H1 (cell line): ENCODE measurements at regions not wholly inside any gene's neighbourhood (a gene's known extent, or its start where the extent isn't known, plus 50 kb on each side); places are given as distances from the start of the nearest gene placed in this dataset.

Experiments
- CTCF ChIA-PET: fragments of 300-600 bp; sonication (Branson Sonifier 250); formaldehyde crosslinking; loops from one replicate; lab custom pipeline; 2021; ENCODE audit not compliant: partially characterized antibody; lab: Charles Lee
- POLR2A ChIA-PET: fragments of 300-600 bp; sonication (Branson Sonifier 250); formaldehyde crosslinking; loops from one replicate; lab custom pipeline; 2021; ENCODE audit warnings: inconsistent platforms; ENCODE audit not compliant: partially characterized antibody; lab: Charles Lee
- DNase-seq, 2 experiments: peaks; one replicate each; pipeline versions ENCODE4 v3.0.0 to v3.0.0-alpha.2; 2010 to 2022; ENCODE audit warnings: low spot score in 2 of 2, low read depth in 1 of 2, mixed read lengths in 1 of 2
- FAIRE-seq: peaks from 2 replicates; lab custom pipeline; 2011; peaks lifted over from hg19 to GRCh38; lab: Jason Lieb, UNC
- H2AFZ ChIP-seq: 2 replicates; pipeline ENCODE4 v1.8.1; 2012; ENCODE audit warnings: low read length, inconsistent platforms
- H2AK5ac ChIP-seq: 2 replicates; pipeline ENCODE4 v1.6.1; 2013; ENCODE audit warnings: low read depth, low read length
- H2BK120ac ChIP-seq: replicated peaks from 2 replicates; pipeline ENCODE3; 2013; ENCODE audit warnings: low read depth, low read length, inconsistent platforms
- H2BK12ac ChIP-seq: 2 replicates; pipeline ENCODE4 v1.6.1; 2013; ENCODE audit warnings: low read depth, low read length
- H2BK15ac ChIP-seq: 2 replicates; pipeline ENCODE4 v1.6.1; 2013; ENCODE audit warnings: low read length
- H2BK20ac ChIP-seq: 2 replicates; pipeline ENCODE4 v1.6.1; 2013; ENCODE audit warnings: low read length
- H2BK5ac ChIP-seq: 2 replicates; pipeline ENCODE4 v1.6.1; 2013; ENCODE audit warnings: low read depth, low read length
- H3K14ac ChIP-seq: 2 replicates; pipeline ENCODE4 v1.6.1; 2013; ENCODE audit warnings: inconsistent platforms; ENCODE audit not compliant: insufficient read length
- H3K18ac ChIP-seq: 2 replicates; pipeline ENCODE4 v1.6.1; 2013; ENCODE audit warnings: low read length; ENCODE audit errors: extremely low read depth
- H3K23ac ChIP-seq: 2 replicates; pipeline ENCODE4 v1.6.1; 2013; ENCODE audit warnings: inconsistent platforms; ENCODE audit not compliant: insufficient read length
- H3K23me2 ChIP-seq: 2 replicates; pipeline ENCODE4 v1.6.1; 2013; ENCODE audit warnings: low read depth, low read length
- H3K27ac ChIP-seq: 2 replicates; pipeline ENCODE4 v1.6.1; 2011; ENCODE audit warnings: low read depth, low read length, inconsistent platforms
- H3K27me3 ChIP-seq, 4 experiments: replicated peaks in 1 of 4; 1 replicate in 1 of 4; 2 replicates in 3 of 4; pipeline versions ENCODE4 v1.6.1 to v1.8.1; 2011 to 2013; ENCODE audit warnings: low read length in 3 of 4, mild to moderate bottlenecking in 3 of 4, inconsistent platforms in 2 of 4, mixed read lengths in 2 of 4, moderate library complexity in 1 of 4; ENCODE audit not compliant: control insufficient read depth in 3 of 4, insufficient read depth in 3 of 4; ENCODE audit errors: extremely low read depth in 1 of 4
- H3K36me3 ChIP-seq, 4 experiments: 2 replicates each; pipeline versions ENCODE4 v1.6.1 to v1.8.1; 2011 to 2013; ENCODE audit warnings: mild to moderate bottlenecking in 4 of 4, low read length in 3 of 4, moderate library complexity in 2 of 4, control low read depth in 1 of 4, inconsistent platforms in 1 of 4; ENCODE audit not compliant: insufficient read depth in 4 of 4, control insufficient read depth in 2 of 4
- H3K4ac ChIP-seq: replicated peaks from 2 replicates; pipeline ENCODE3; 2013; ENCODE audit warnings: low read length, low read depth, mixed read lengths, inconsistent platforms; ENCODE audit not compliant: insufficient read length
- H3K4me1 ChIP-seq, 4 experiments: replicated peaks in 1 of 4; 1 replicate in 1 of 4; 2 replicates in 3 of 4; pipeline versions ENCODE4 v1.6.1 to v1.8.1; 2011 to 2013; ENCODE audit warnings: low read length in 3 of 4, inconsistent platforms in 2 of 4, mixed read lengths in 1 of 4; ENCODE audit not compliant: insufficient read depth in 4 of 4, control insufficient read depth in 3 of 4
- H3K4me2 ChIP-seq, 2 experiments: 2 replicates each; pipeline versions ENCODE4 v1.6.1 to v1.8.1; 2011 to 2013; ENCODE audit warnings: low read depth in 2 of 2, low read length in 2 of 2, control low read depth in 1 of 2, inconsistent platforms in 1 of 2, mild to moderate bottlenecking in 1 of 2; ENCODE audit not compliant: insufficient read depth in 1 of 2
- H3K4me3 ChIP-seq, 4 experiments: fragments of 200-600, 300-600 bp in 1 of 4; sonication (generic), shearing (Covaris generic), sonication (Bioruptor Twin) in 1 of 4; 2 replicates each; pipeline versions ENCODE4 v1.5.1 to v1.8.1; 2011 to 2016; ENCODE audit warnings: low read length in 4 of 4, low read depth in 3 of 4, control low read depth in 2 of 4, inconsistent platforms in 2 of 4, mild to moderate bottlenecking in 2 of 4, mixed read lengths in 1 of 4, moderate library complexity in 1 of 4; ENCODE audit not compliant: insufficient read depth in 2 of 4; ENCODE audit errors: extremely low read depth in 1 of 4
- H3K56ac ChIP-seq: replicated peaks from 2 replicates; pipeline ENCODE3; 2013; ENCODE audit warnings: low read depth, mild to moderate bottlenecking, mixed read lengths, low read length, inconsistent platforms; ENCODE audit not compliant: insufficient read length
- H3K79me1 ChIP-seq: 2 replicates; pipeline ENCODE4 v1.6.1; 2013; ENCODE audit warnings: low read depth, low read length, control low read depth
- H3K79me2 ChIP-seq, 2 experiments: 2 replicates each; pipeline versions ENCODE4 v1.6.1 to v1.8.1; 2012 to 2013; ENCODE audit warnings: low read length in 2 of 2, mild to moderate bottlenecking in 2 of 2, inconsistent platforms in 1 of 2; ENCODE audit not compliant: insufficient read depth in 2 of 2, control insufficient read depth in 1 of 2
- H3K9ac ChIP-seq, 4 experiments: replicated peaks in 1 of 4; 1 replicate in 1 of 4; 2 replicates in 3 of 4; pipeline versions ENCODE4 v1.6.1 to v1.8.1; 2011 to 2013; ENCODE audit warnings: low read depth in 3 of 4, low read length in 3 of 4, control low read depth in 2 of 4, mild to moderate bottlenecking in 2 of 4, moderate library complexity in 2 of 4, inconsistent platforms in 1 of 4; ENCODE audit errors: extremely low read depth in 1 of 4
- H3K9me3 ChIP-seq, 2 experiments: 2 replicates each; pipeline versions ENCODE4 v1.6.1 to v1.8.1; 2012 to 2013; ENCODE audit warnings: mild to moderate bottlenecking in 2 of 2, moderate library complexity in 2 of 2, control low read depth in 1 of 2, inconsistent platforms in 1 of 2, low read depth in 1 of 2, low read length in 1 of 2, mixed read lengths in 1 of 2; ENCODE audit not compliant: insufficient read depth in 2 of 2
- H4K20me1 ChIP-seq, 2 experiments: replicated peaks in 1 of 2; 2 replicates each; pipeline versions ENCODE3 to v1.8.1; 2011 to 2013; ENCODE audit warnings: inconsistent platforms in 2 of 2, low read length in 2 of 2, mild to moderate bottlenecking in 1 of 2; ENCODE audit not compliant: insufficient read depth in 2 of 2, control insufficient read depth in 1 of 2
- H4K5ac ChIP-seq: 2 replicates; pipeline ENCODE4 v1.6.1; 2013; ENCODE audit warnings: low read length, low read depth, mixed read lengths, inconsistent platforms; ENCODE audit not compliant: insufficient read length
- H4K8ac ChIP-seq: 2 replicates; pipeline ENCODE4 v1.8.0; 2013; ENCODE audit warnings: mild to moderate bottlenecking, moderate library complexity, low read length, inconsistent platforms; ENCODE audit not compliant: insufficient read depth; ENCODE audit errors: extremely low read depth
- H4K91ac ChIP-seq: replicated peaks from 2 replicates; pipeline ENCODE3; 2013; ENCODE audit warnings: low read length, mixed read lengths, inconsistent platforms; ENCODE audit not compliant: insufficient read length
- BRCA1 ChIP-seq: IDR thresholded peaks from 2 replicates; pipeline ENCODE4 v1.6.1; 2012; ENCODE audit warnings: low read depth, low read length, improper control_type of control experiment
- EGR1 ChIP-seq: IDR thresholded peaks from 2 replicates; pipeline ENCODE4 v1.6.1; 2011; ENCODE audit warnings: low read depth, low read length, borderline replicate concordance
- EP300 ChIP-seq, 2 experiments: IDR thresholded peaks; 1 replicate in 1 of 2; 2 replicates in 1 of 2; pipeline ENCODE4 v1.6.1; 2011 to 2012; ENCODE audit warnings: low read depth in 2 of 2, low read length in 2 of 2, mild to moderate bottlenecking in 2 of 2, borderline replicate concordance in 1 of 2, inconsistent platforms in 1 of 2, moderate library complexity in 1 of 2
- RFX5 ChIP-seq: IDR thresholded peaks from 2 replicates; pipeline ENCODE4 v1.6.1; 2011; ENCODE audit warnings: low read depth, low read length, improper control_type of control experiment, borderline replicate concordance
- SIN3A ChIP-seq, 2 experiments: IDR thresholded peaks in 1 of 2; conservative IDR thresholded peaks in 1 of 2; 2 replicates each; pipeline ENCODE4 v1.6.1; 2011 to 2012; ENCODE audit warnings: low read length in 2 of 2, improper control_type of control experiment in 1 of 2, low read depth in 1 of 2, mild to moderate bottlenecking in 1 of 2
- SP4 ChIP-seq: IDR thresholded peaks from 2 replicates; pipeline ENCODE4 v1.6.1; 2012; ENCODE audit warnings: low read length, inconsistent platforms
- ZNF274 ChIP-seq: IDR thresholded peaks from 2 replicates; pipeline ENCODE4 v1.7.0; 2012; ENCODE audit warnings: low read length, borderline replicate concordance; ENCODE audit errors: extremely low read depth
- WGBS, 2 experiments: shearing (Covaris generic) in 1 of 2; methylation state at CpG; one replicate each; pipeline versions ENCODE4 v1.1.6 to v1.1.7; 2013 to 2015; ENCODE audit warnings: low lambda C conversion rate in 2 of 2, mixed read lengths in 2 of 2, inconsistent platforms in 1 of 2, low coverage in 1 of 2, missing lambda C conversion rate in 1 of 2; ENCODE audit not compliant: insufficient replicate concordance in 2 of 2, insufficient coverage in 1 of 2, insufficient read length in 1 of 2; ENCODE audit errors: extremely low coverage in 1 of 2, missing lambda C conversion rate in 1 of 2; 5-methylcytosine and 5-hydroxymethylcytosine counted together
- TF ChIP-seq, protein P1 (sequence below): IDR thresholded peaks from 2 replicates; pipeline ENCODE4 v1.6.1; 2011; ENCODE audit warnings: low read length, improper control_type of control experiment

DNA sequence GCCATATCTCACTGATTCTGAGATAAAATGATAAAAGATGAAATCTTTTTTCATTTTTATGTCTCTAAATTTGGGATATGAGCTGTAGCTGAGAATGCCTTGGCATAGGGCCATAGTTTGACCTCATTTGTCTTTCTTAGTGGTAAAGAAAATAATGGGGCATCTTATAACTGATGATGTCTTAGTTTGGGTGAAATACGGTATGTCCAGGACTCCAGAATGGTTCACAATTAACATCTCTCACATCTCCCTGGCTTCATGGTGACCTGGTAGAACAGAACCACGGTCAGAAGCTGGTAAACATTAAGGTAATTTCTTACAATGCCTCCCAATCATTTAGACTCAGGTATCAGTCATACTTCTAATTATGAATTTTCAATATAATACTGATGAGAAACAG lies 250.8 kb downstream of the MAT2B start:
- no peak overlapping the region for H3K56ac ChIP-seq
- H3K4me1 ChIP-seq: no peaks in the 10 kb centered on the region
- no peak overlapping the region for H2BK5ac ChIP-seq
- no peaks in the 10 kb centered on the region for H3K23me2 ChIP-seq
- no peak overlapping the region for H2AK5ac ChIP-seq
- no peak for FAIRE-seq
- H3K9me3 ChIP-seq: no peaks in the 10 kb centered on the region
- H4K5ac ChIP-seq: no peak overlapping the region
- WGBS, 2 experiments: 88% methylated on average over 2 of the region's 2 CpGs; no CpG with 5 or more reads in 1 of the 2 experiments
- H2BK12ac ChIP-seq: no peak overlapping the region
- H3K27me3 ChIP-seq: no peaks in the 10 kb centered on the region
- H2BK120ac ChIP-seq: no peak overlapping the region
- H3K79me1 ChIP-seq: no peaks in the 10 kb centered on the region
- no peak overlapping the region for H3K23ac ChIP-seq
- H3K4me2 ChIP-seq: no peak overlapping the region
- H4K91ac ChIP-seq: no peak overlapping the region
- H4K20me1 ChIP-seq: no peaks in the 10 kb centered on the region
- no peak overlapping the region for H2BK20ac ChIP-seq
- no peaks in the 10 kb centered on the region for H3K79me2 ChIP-seq
- no peak overlapping the region for H3K27ac ChIP-seq
- H2AFZ ChIP-seq: no peak overlapping the region
- CTCF ChIA-PET: no interaction called here
- H3K14ac ChIP-seq: no peak overlapping the region
- POLR2A ChIA-PET: no interaction called here
- no peaks in the 10 kb centered on the region for H3K36me3 ChIP-seq
- TF ChIP-seq EGR1: no peak
- TF ChIP-seq BRCA1: no peak
- no peak for TF ChIP-seq ZNF274
- TF ChIP-seq, protein P1, sequence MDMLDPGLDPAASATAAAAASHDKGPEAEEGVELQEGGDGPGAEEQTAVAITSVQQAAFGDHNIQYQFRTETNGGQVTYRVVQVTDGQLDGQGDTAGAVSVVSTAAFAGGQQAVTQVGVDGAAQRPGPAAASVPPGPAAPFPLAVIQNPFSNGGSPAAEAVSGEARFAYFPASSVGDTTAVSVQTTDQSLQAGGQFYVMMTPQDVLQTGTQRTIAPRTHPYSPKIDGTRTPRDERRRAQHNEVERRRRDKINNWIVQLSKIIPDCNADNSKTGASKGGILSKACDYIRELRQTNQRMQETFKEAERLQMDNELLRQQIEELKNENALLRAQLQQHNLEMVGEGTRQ: no peak
- no peak for TF ChIP-seq EP300 (IDR thresholded peaks at IDR 0.05; ENCODE audit: borderline replicate concordance in 1 of 2, low read depth in 2 of 2, low read length in 2 of 2)
- TF ChIP-seq SP4: no peak
- no peak for TF ChIP-seq SIN3A (conservative IDR thresholded peaks at IDR 0.05 in 1 of 2, IDR thresholded peaks at IDR 0.05 in 1 of 2; ENCODE audit: low read depth in 1 of 2, low read length in 2 of 2)
- no peak for TF ChIP-seq RFX5
- no peak overlapping the region for H4K8ac ChIP-seq
- no peak overlapping the region for H3K18ac ChIP-seq
- no peak overlapping the region for H3K4ac ChIP-seq
- no peak for DNase-seq
- H3K4me3 ChIP-seq: no peak overlapping the region
- no peak overlapping the region for H3K9ac ChIP-seq
- no peak overlapping the region for H2BK15ac ChIP-seq
